Loucy (cell line): ENCODE measurements at regions not wholly inside any gene's neighbourhood (a gene's known extent, or its start where the extent isn't known, plus 50 kb on each side); places are given as distances from the start of the nearest gene placed in this dataset.

ENCODE experiments used
- H2AFZ ChIP-seq: fragments of 200-600 bp; sonication (generic); 2 replicates; pipeline ENCODE4 v1.6.0; 2016; ENCODE audit warnings: antibody characterized with exemption, mild to moderate bottlenecking, low read length, moderate library complexity
- H3F3A ChIP-seq: fragments of 200-600 bp; 2 replicates; pipeline ENCODE4 v1.6.0; 2016; ENCODE audit warnings: antibody characterized with exemption, low read depth, mild to moderate bottlenecking
- H3K27me3 ChIP-seq: fragments of 200-600 bp; sonication (generic); 2 replicates; pipeline ENCODE4 v1.6.1; 2014; ENCODE audit warnings: low read length, mild to moderate bottlenecking; ENCODE audit not compliant: insufficient read depth, poor library complexity, severe bottlenecking
- H3K36me3 ChIP-seq: fragments of 200-600 bp; sonication (generic); 2 replicates; pipeline ENCODE4 v1.6.1; 2016; ENCODE audit warnings: low read length; ENCODE audit not compliant: insufficient read depth
- H3K4me1 ChIP-seq: fragments of 200-600 bp; sonication (generic); 2 replicates; pipeline ENCODE4 v1.5.1; 2014; ENCODE audit warnings: low read length, mild to moderate bottlenecking; ENCODE audit not compliant: insufficient read depth, poor library complexity, severe bottlenecking
- H3K4me2 ChIP-seq: fragments of 200-600 bp; sonication (generic); 2 replicates; pipeline ENCODE4 v1.6.0; 2014; ENCODE audit warnings: antibody characterized with exemption, low read length, low read depth, mild to moderate bottlenecking; ENCODE audit not compliant: poor library complexity, severe bottlenecking
- H3K4me3 ChIP-seq: fragments of 200-600 bp; sonication (generic); 2 replicates; pipeline ENCODE4 v1.5.1; 2014; ENCODE audit warnings: low read length, mild to moderate bottlenecking, mixed read lengths; ENCODE audit not compliant: poor library complexity, severe bottlenecking
- H3K79me2 ChIP-seq: fragments of 200-600 bp; sonication (generic); 2 replicates; pipeline ENCODE4 v1.6.1; 2014; ENCODE audit warnings: low read length; ENCODE audit not compliant: insufficient read depth
- H3K9ac ChIP-seq: fragments of 200-600 bp; sonication (generic); 2 replicates; pipeline ENCODE4 v1.6.0; 2014; ENCODE audit warnings: mild to moderate bottlenecking, low read depth, low read length, moderate library complexity; ENCODE audit not compliant: poor library complexity, severe bottlenecking
- H3K9me2 ChIP-seq: fragments of 200-600 bp; sonication (generic); replicated peaks from 2 replicates; pipeline ENCODE4 v1.6.1; 2016; ENCODE audit warnings: low read depth, low read length, mixed read lengths
- H3K9me3 ChIP-seq: fragments of 200-600 bp; sonication (generic); 2 replicates; pipeline ENCODE4 v1.6.1; 2014; ENCODE audit warnings: mild to moderate bottlenecking, antibody characterized with exemption, low read length, low read depth; ENCODE audit not compliant: insufficient read depth
- H4K20me1 ChIP-seq: fragments of 200-600 bp; sonication (generic); 2 replicates; pipeline ENCODE4 v1.6.0; 2014; ENCODE audit warnings: antibody characterized with exemption, low read length, mild to moderate bottlenecking; ENCODE audit not compliant: insufficient read depth, poor library complexity, severe bottlenecking
- CTCF ChIP-seq: fragments of 200-600 bp; sonication (generic); conservative IDR thresholded peaks from 2 replicates; pipeline ENCODE4 v1.5.1; 2014; ENCODE audit warnings: mild to moderate bottlenecking, antibody characterized with exemption, low read length
- EZH2phosphoT487 ChIP-seq: fragments of 200-600 bp; IDR thresholded peaks from 2 replicates; pipeline ENCODE4 v1.6.1; 2018; ENCODE audit warnings: antibody characterized with exemption, mild to moderate bottlenecking, moderate library complexity, borderline replicate concordance

GRCh38 chr16:63216696-63217423 lies 1180.6 kb upstream of the CDH8 start:
- Histone ChIP-seq H4K20me1 (no peaks in the 10 kb centered on the region), H3K9me3 (no peaks in the 10 kb centered on the region), H3K9me2 (no peaks in the 10 kb centered on the region), H3F3A (no peaks in the 10 kb centered on the region), H3K9ac (no peak overlapping the region), H3K27me3 (no peaks in the 10 kb centered on the region), H3K4me1 (no peaks in the 10 kb centered on the region), H3K4me2 (no peak overlapping the region), H2AFZ (no peak overlapping the region), H3K4me3 (no peak overlapping the region), H3K36me3 (no peaks in the 10 kb centered on the region), H3K79me2 (no peaks in the 10 kb centered on the region)
- no peak for TF ChIP-seq EZH2phosphoT487
- TF ChIP-seq CTCF, result no peak

DNA sequence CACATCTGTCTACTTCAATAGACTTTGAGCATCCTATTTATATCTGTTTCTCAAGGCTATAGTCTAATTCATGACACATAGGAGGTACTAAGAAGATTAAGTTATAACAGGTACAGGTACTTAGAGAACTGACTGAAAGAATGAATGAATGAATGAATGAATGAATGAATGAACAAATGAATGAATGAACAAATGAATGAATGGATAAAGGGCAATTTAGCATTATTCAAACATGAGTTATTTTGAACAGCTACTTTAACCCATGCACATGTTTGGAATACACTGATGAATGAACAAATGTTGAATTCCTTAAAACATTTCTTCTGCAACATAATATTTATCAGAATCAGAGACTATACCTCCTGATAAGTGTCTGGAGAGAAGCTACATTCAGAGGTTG lies 1165.6 kb upstream of the CDH8 start:
- no peak overlapping the region for H3K9ac ChIP-seq
- H3K4me1 ChIP-seq, result no peaks in the 10 kb centered on the region
- H3F3A ChIP-seq, result no peaks in the 10 kb centered on the region
- no peaks in the 10 kb centered on the region for H3K36me3 ChIP-seq
- no peak for TF ChIP-seq CTCF
- H3K9me3 ChIP-seq, result no peaks in the 10 kb centered on the region
- no peaks in the 10 kb centered on the region for H3K79me2 ChIP-seq
- no peak overlapping the region for H3K4me3 ChIP-seq
- H2AFZ ChIP-seq, result no peak overlapping the region
- H3K27me3 ChIP-seq, result no peaks in the 10 kb centered on the region
- no peaks in the 10 kb centered on the region for H4K20me1 ChIP-seq
- H3K9me2 ChIP-seq, result no peaks in the 10 kb centered on the region
- no peak overlapping the region for H3K4me2 ChIP-seq

- no peak overlapping the region for H3K9ac ChIP-seq
- no peaks in the 10 kb centered on the region for H3K9me2 ChIP-seq
- H3K27me3 ChIP-seq, result no peaks in the 10 kb centered on the region
- H3K4me1 ChIP-seq, result no peaks in the 10 kb centered on the region
- H3K9me3 ChIP-seq, result no peaks in the 10 kb centered on the region
- no peaks in the 10 kb centered on the region for H3K79me2 ChIP-seq
- no peaks in the 10 kb centered on the region for H3K36me3 ChIP-seq
- no peaks in the 10 kb centered on the region for H3F3A ChIP-seq
- H3K4me2 ChIP-seq, result no peak overlapping the region
- no peak overlapping the region for H3K4me3 ChIP-seq
- H4K20me1 ChIP-seq, result no peaks in the 10 kb centered on the region
- H2AFZ ChIP-seq, result no peak overlapping the region
- TF ChIP-seq EZH2phosphoT487, result no peak
- TF ChIP-seq CTCF, result no peak
These were observed 1164.7 kb upstream of the CDH8 start for GRCh38 chr16:63200940-63201339.
